H9 (cell line): ENCODE measurements at regions not wholly inside any gene's neighbourhood (a gene's known extent, or its start where the extent isn't known, plus 50 kb on each side); places are given as distances from the start of the nearest gene placed in this dataset.

Experiments
- DNase-seq: peaks from one replicate; pipeline ENCODE4 v3.0.0-alpha.2; 2017
- H2AFZ ChIP-seq: one replicate; pipeline ENCODE4 v1.6.1; 2013; ENCODE audit warnings: mild to moderate bottlenecking, low read length, control low read depth, moderate library complexity
- H2AK5ac ChIP-seq: 2 replicates; pipeline ENCODE4 v1.6.1; 2013; ENCODE audit warnings: low read length, control low read depth, mixed read lengths; ENCODE audit not compliant: insufficient read length
- H2BK120ac ChIP-seq: one replicate; pipeline ENCODE4 v1.6.1; 2013; ENCODE audit warnings: low read depth, mild to moderate bottlenecking, low read length, control low read depth, inconsistent platforms; ENCODE audit not compliant: poor library complexity, severe bottlenecking
- H2BK12ac ChIP-seq: 2 replicates; pipeline ENCODE4 v1.6.1; 2013; ENCODE audit warnings: low read length, control low read depth, mixed read lengths, low read depth; ENCODE audit not compliant: insufficient read length
- H2BK15ac ChIP-seq: 2 replicates; pipeline ENCODE4 v1.6.1; 2013; ENCODE audit warnings: low read depth, low read length, control low read depth
- H2BK20ac ChIP-seq: one replicate; pipeline ENCODE4 v1.6.1; 2013; ENCODE audit warnings: low read depth, mild to moderate bottlenecking, low read length, control low read depth, inconsistent platforms; ENCODE audit not compliant: poor library complexity, severe bottlenecking
- H2BK5ac ChIP-seq: 2 replicates; pipeline ENCODE4 v1.6.1; 2013; ENCODE audit warnings: low read length, control low read depth, mixed read lengths; ENCODE audit not compliant: insufficient read length
- H3K14ac ChIP-seq: 2 replicates; pipeline ENCODE4 v1.6.1; 2013; ENCODE audit warnings: low read length, control low read depth; ENCODE audit not compliant: insufficient read depth
- H3K18ac ChIP-seq: 2 replicates; pipeline ENCODE4 v1.6.1; 2013; ENCODE audit warnings: low read depth, mild to moderate bottlenecking, mixed read lengths, low read length, control low read depth; ENCODE audit not compliant: insufficient read length
- H3K23ac ChIP-seq: 2 replicates; pipeline ENCODE4 v1.6.1; 2013; ENCODE audit warnings: low read length, control low read depth, mixed read lengths, low read depth; ENCODE audit not compliant: insufficient read length
- H3K23me2 ChIP-seq: 2 replicates; pipeline ENCODE4 v1.6.1; 2013; ENCODE audit warnings: low read depth, mild to moderate bottlenecking, mixed read lengths, low read length, control low read depth; ENCODE audit not compliant: insufficient read length, poor library complexity, severe bottlenecking
- H3K27ac ChIP-seq: 2 replicates; pipeline ENCODE4 v1.5.1; 2013; ENCODE audit warnings: low read length, control low read depth, mixed read lengths, low read depth; ENCODE audit not compliant: insufficient read length
- H3K27me3 ChIP-seq: 2 replicates; pipeline ENCODE4 v1.6.1; 2013; ENCODE audit warnings: low read length, control low read depth, inconsistent platforms; ENCODE audit not compliant: insufficient read depth
- H3K4ac ChIP-seq: 2 replicates; pipeline ENCODE4 v1.6.1; 2013; ENCODE audit warnings: low read depth, mild to moderate bottlenecking, control low read depth, inconsistent platforms, low read length, moderate library complexity
- H3K4me1 ChIP-seq: 2 replicates; pipeline ENCODE4 v1.6.1; 2013; ENCODE audit warnings: low read length, control low read depth, inconsistent platforms; ENCODE audit not compliant: insufficient read depth
- H3K4me2 ChIP-seq: 2 replicates; pipeline ENCODE4 v1.6.1; 2013; ENCODE audit warnings: low read length, control low read depth, mixed read lengths; ENCODE audit not compliant: insufficient read length, insufficient read depth
- H3K56ac ChIP-seq: 2 replicates; pipeline ENCODE4 v1.6.1; 2013; ENCODE audit warnings: low read depth, mild to moderate bottlenecking, mixed read lengths, low read length, control low read depth; ENCODE audit not compliant: insufficient read length
- H3K79me1 ChIP-seq: 2 replicates; pipeline ENCODE4 v1.6.1; 2013; ENCODE audit warnings: low read depth, mild to moderate bottlenecking, moderate library complexity, low read length, control low read depth, inconsistent platforms; ENCODE audit not compliant: insufficient read depth, poor library complexity, severe bottlenecking
- H3K79me2 ChIP-seq: 2 replicates; pipeline ENCODE4 v1.6.1; 2013; ENCODE audit warnings: low read length, control low read depth, inconsistent platforms; ENCODE audit not compliant: insufficient read depth
- H3K9ac ChIP-seq: 2 replicates; pipeline ENCODE4 v1.6.1; 2013; ENCODE audit warnings: low read length, control low read depth, mixed read lengths; ENCODE audit not compliant: insufficient read length; ENCODE audit errors: extremely low read depth
- H3K9me3 ChIP-seq: one replicate; pipeline ENCODE4 v1.6.1; 2013; ENCODE audit warnings: low read depth, low read length, inconsistent platforms; ENCODE audit not compliant: control insufficient read depth
- H3T11ph ChIP-seq: one replicate; pipeline ENCODE4 v1.6.1; 2013; ENCODE audit warnings: mild to moderate bottlenecking, low read length, control low read depth, inconsistent platforms
- H4K20me1 ChIP-seq: one replicate; pipeline ENCODE4 v1.6.1; 2013; ENCODE audit not compliant: control insufficient read depth, insufficient read length, insufficient read depth
- H4K5ac ChIP-seq: 2 replicates; pipeline ENCODE4 v1.6.1; 2013; ENCODE audit warnings: low read depth, mild to moderate bottlenecking, mixed read lengths, low read length, control low read depth; ENCODE audit not compliant: insufficient read length
- H4K8ac ChIP-seq: replicated peaks from 2 replicates; pipeline ENCODE4 v1.6.1; 2013; ENCODE audit warnings: low read length, control low read depth, mixed read lengths, low read depth; ENCODE audit not compliant: insufficient read length
- H4K91ac ChIP-seq: 2 replicates; pipeline ENCODE4 v1.6.1; 2013; ENCODE audit warnings: low read depth, mild to moderate bottlenecking, moderate library complexity, mixed read lengths, low read length, control low read depth; ENCODE audit not compliant: insufficient read length
- H3K27ac Mint-ChIP-seq, 3 experiments: 2 replicates in 2 of 3; 3 replicates in 1 of 3; pipeline ENCODE4 v1.8.0; 2020 to 2021; ENCODE audit warnings: mixed read lengths in 3 of 3, mild to moderate bottlenecking in 1 of 3, moderate library complexity in 1 of 3
- H3K27me3 Mint-ChIP-seq: 2 replicates; pipeline ENCODE4 v1.8.0; 2021; ENCODE audit warnings: low read depth, mild to moderate bottlenecking, moderate library complexity, mixed read lengths
- H3K36me3 Mint-ChIP-seq, 3 experiments: 2 replicates in 2 of 3; 3 replicates in 1 of 3; pipeline ENCODE4 v1.8.0; 2020 to 2021; ENCODE audit warnings: low read depth in 3 of 3, mixed read lengths in 3 of 3; ENCODE audit not compliant: insufficient read depth in 1 of 3
- H3K4me1 Mint-ChIP-seq, 2 experiments: 2 replicates each; pipeline ENCODE4 v1.8.0; 2020; ENCODE audit warnings: mixed read lengths in 2 of 2
- H3K4me3 Mint-ChIP-seq, 2 experiments: 2 replicates in 1 of 2; 3 replicates in 1 of 2; pipeline ENCODE4 v1.8.0; 2020 to 2021; ENCODE audit warnings: mild to moderate bottlenecking in 2 of 2, mixed read lengths in 2 of 2, moderate library complexity in 1 of 2
- H3K9me3 Mint-ChIP-seq, 2 experiments: 2 replicates in 1 of 2; 3 replicates in 1 of 2; pipeline ENCODE4 v1.8.0; 2020; ENCODE audit warnings: mild to moderate bottlenecking in 2 of 2, mixed read lengths in 2 of 2, moderate library complexity in 1 of 2
- CTCF ChIP-seq: fragments of 200-600 bp; sonication (generic); conservative IDR thresholded peaks from 3 replicates; pipeline ENCODE4 v1.8.0; 2021; ENCODE audit warnings: antibody characterized with exemption, mild to moderate bottlenecking
- WGBS: extraction: QIAGEN DNeasy Blood & Tissue Kit; methylation state at CpG from one replicate; pipeline ENCODE4 v1.1.7; 2013; ENCODE audit warnings: missing lambda C conversion rate, low lambda C conversion rate, mixed read lengths; ENCODE audit not compliant: insufficient read length; ENCODE audit errors: extremely low coverage; 5-methylcytosine and 5-hydroxymethylcytosine counted together

GRCh38 chr13:97746649-97747048, 206.8 kb upstream of the IPO5 start:
- Mint-ChIP-seq H3K4me1 (peaks cover 6 to 14% of the 10 kb centered on the region in 2 experiments), H3K27me3 (no peaks in the 10 kb centered on the region)
- no peak overlapping the region for H4K5ac ChIP-seq

More at GRCh38 chr13:97746649-97747048, 206.8 kb upstream of the IPO5 start:
- Histone ChIP-seq H3K27me3 (no peaks in the 10 kb centered on the region; the same call in 1 of the 2 replicates), H2BK12ac (no peak overlapping the region), H3K79me1 (no peaks in the 10 kb centered on the region), H3K4ac (no peak overlapping the region), H2BK15ac (no peak overlapping the region), H3T11ph (no peak overlapping the region), H4K20me1 (no peaks in the 10 kb centered on the region), H3K27ac (no peak overlapping the region), H2BK20ac (no peak overlapping the region), H3K9ac (no peak overlapping the region), H2BK120ac (no peak overlapping the region), H3K18ac (no peak overlapping the region), H3K79me2 (no peaks in the 10 kb centered on the region), H3K9me3 (no peaks in the 10 kb centered on the region), H2BK5ac (no peak overlapping the region), H3K56ac (no peak overlapping the region), H2AK5ac (no peak overlapping the region), H4K8ac (no peak overlapping the region), H3K23ac (no peak overlapping the region), H4K91ac (no peak overlapping the region), H3K4me2 (no peak overlapping the region), H2AFZ (no peak overlapping the region), H3K14ac (no peak overlapping the region), H3K4me1 (peaks cover 5% of the 10 kb centered on the region), H3K23me2 (no peaks in the 10 kb centered on the region)
- no CpG with 5 or more reads among the region's 6 CpGs for WGBS
- Mint-ChIP-seq H3K27ac (no peak overlapping the region; a peak in 1 of 7 replicates), H3K9me3 (peaks cover 6 to 9% of the 10 kb centered on the region in 2 experiments; a peak in 4 of 5 replicates), H3K4me3 (no peak overlapping the region), H3K36me3 (peaks cover 0 to 10% (median 2%) of the 10 kb centered on the region in 3 experiments; a peak in 4 of 7 replicates)
- no peak for TF ChIP-seq CTCF
- DNase-seq = no peak
